ENCODE measurements at regions not wholly inside any gene's neighbourhood (a gene's known extent, or its start where the extent isn't known, plus 50 kb on each side); places are given as distances from the start of the nearest gene placed in this dataset.

DNA sequence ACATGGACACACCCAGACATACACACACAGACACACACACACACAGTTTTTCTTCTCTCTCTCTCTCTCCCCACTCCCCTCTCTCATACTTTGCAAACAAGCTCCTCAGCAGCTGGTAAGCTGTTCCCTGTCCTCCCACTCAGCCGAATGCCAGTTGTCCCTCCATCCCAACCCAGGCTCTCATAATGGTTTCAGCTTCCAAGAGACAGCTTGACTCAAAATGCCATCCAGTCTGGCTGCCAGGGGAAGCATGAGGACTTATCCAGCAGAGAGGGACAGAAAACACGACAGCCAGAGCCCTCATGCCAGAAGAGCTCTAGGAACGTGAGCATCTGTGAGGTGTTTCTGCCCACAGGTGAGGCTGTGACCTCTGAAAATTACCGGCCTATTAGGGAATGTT is 112.6 kb upstream of the SPDL1 start:
- TF ChIP-seq EP300 (IDR thresholded peaks at IDR 0.05) (no peak), POLR2A (IDR thresholded peaks at IDR 0.05) (no peak), POLR2AphosphoS5 (IDR thresholded peaks at IDR 0.05) (no peak), CTCF (IDR thresholded peaks at IDR 0.05) (no peak)
- no peak overlapping the region for H3K27ac ChIP-seq
- 94% methylated on average over 4 of the region's 4 CpGs for WGBS
- no peaks in the 10 kb centered on the region for H3K4me1 ChIP-seq
- no peak for DNase-seq (ENCODE audit: low spot score in 2 of 2)
- no peaks in the 10 kb centered on the region for H3K27me3 ChIP-seq
- no peaks in the 10 kb centered on the region for H3K36me3 ChIP-seq
- H3K4me3 ChIP-seq: no peak overlapping the region
- H3K9me3 ChIP-seq: no peaks in the 10 kb centered on the region

- Histone ChIP-seq H3K4me3 (no peak overlapping the region), H3K36me3 (no peaks in the 10 kb centered on the region), H3K27me3 (no peaks in the 10 kb centered on the region), H3K27ac (no peak overlapping the region), H3K4me1 (no peaks in the 10 kb centered on the region), H3K9me3 (no peaks in the 10 kb centered on the region)
- WGBS: 50% methylated on average over 5 of the region's 5 CpGs
- no peak for DNase-seq (ENCODE audit: low spot score in 2 of 2)
- TF ChIP-seq EP300 (IDR thresholded peaks at IDR 0.05) (no peak), POLR2AphosphoS5 (IDR thresholded peaks at IDR 0.05) (no peak)
Observed at GRCh38 chr5:169467041-169467771, 116.4 kb upstream of the SPDL1 start.

- DNase-seq (ENCODE audit: low spot score in 2 of 2): no peak
- Histone ChIP-seq H3K4me3 (no peak overlapping the region), H3K36me3 (no peaks in the 10 kb centered on the region), H3K27ac (no peak overlapping the region), H3K9me3 (no peaks in the 10 kb centered on the region), H3K4me1 (no peaks in the 10 kb centered on the region), H3K27me3 (no peaks in the 10 kb centered on the region)
- no peak for TF ChIP-seq POLR2AphosphoS5 (IDR thresholded peaks at IDR 0.05)
- no peak for TF ChIP-seq CTCF (IDR thresholded peaks at IDR 0.05)
- no peak for TF ChIP-seq EP300 (IDR thresholded peaks at IDR 0.05)
- TF ChIP-seq POLR2A (IDR thresholded peaks at IDR 0.05): no peak
- 82% methylated on average over 6 of the region's 6 CpGs for WGBS
Observed at GRCh38 chr5:169460896-169461295, 122.7 kb upstream of the SPDL1 start.

GRCh38 chr5:169460123-169460522 is 123.5 kb upstream of the SPDL1 start:
- Histone ChIP-seq H3K27me3 (no peaks in the 10 kb centered on the region), H3K4me3 (no peak overlapping the region), H3K36me3 (no peaks in the 10 kb centered on the region), H3K27ac (no peak overlapping the region), H3K9me3 (no peaks in the 10 kb centered on the region), H3K4me1 (no peaks in the 10 kb centered on the region)
- WGBS: 71% methylated on average over 1 of the region's 1 CpG
- no peak for TF ChIP-seq CTCF (IDR thresholded peaks at IDR 0.05)
- TF ChIP-seq POLR2AphosphoS5 (IDR thresholded peaks at IDR 0.05): no peak
- TF ChIP-seq EP300 (IDR thresholded peaks at IDR 0.05): no peak
- no peak for TF ChIP-seq POLR2A (IDR thresholded peaks at IDR 0.05)
- DNase-seq (ENCODE audit: low spot score in 2 of 2): no peak

DNA sequence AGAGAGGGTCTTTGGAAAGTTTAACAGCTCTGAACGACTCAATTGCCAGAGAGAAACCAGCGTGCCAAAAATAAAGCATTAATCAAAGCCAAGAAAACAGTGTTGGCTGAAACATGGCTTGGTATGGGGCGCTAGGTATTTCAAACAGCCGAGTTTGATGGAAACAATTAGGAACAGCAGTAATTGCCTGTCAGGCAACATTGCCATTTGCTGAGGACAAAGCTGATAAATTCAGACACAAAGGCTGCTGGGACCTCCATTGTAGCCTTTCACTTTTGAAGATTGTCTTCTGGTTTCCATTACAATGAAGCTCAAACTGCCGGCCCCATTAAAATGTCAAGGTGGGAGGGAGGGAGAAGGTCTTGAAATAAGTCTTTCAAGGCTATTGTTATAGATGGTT is 125.4 kb upstream of the SPDL1 start:
- no peak for DNase-seq (ENCODE audit: low spot score in 2 of 2)
- no peaks in the 10 kb centered on the region for H3K4me1 ChIP-seq
- H3K36me3 ChIP-seq: no peaks in the 10 kb centered on the region
- H3K27ac ChIP-seq: no peak overlapping the region
- TF ChIP-seq EP300 (IDR thresholded peaks at IDR 0.05) (no peak), CTCF (IDR thresholded peaks at IDR 0.05) (no peak), POLR2A (IDR thresholded peaks at IDR 0.05) (no peak), POLR2AphosphoS5 (IDR thresholded peaks at IDR 0.05) (no peak)
- no peaks in the 10 kb centered on the region for H3K27me3 ChIP-seq
- no peak overlapping the region for H3K4me3 ChIP-seq
- 27% methylated on average over 5 of the region's 5 CpGs for WGBS
- no peaks in the 10 kb centered on the region for H3K9me3 ChIP-seq

DNA sequence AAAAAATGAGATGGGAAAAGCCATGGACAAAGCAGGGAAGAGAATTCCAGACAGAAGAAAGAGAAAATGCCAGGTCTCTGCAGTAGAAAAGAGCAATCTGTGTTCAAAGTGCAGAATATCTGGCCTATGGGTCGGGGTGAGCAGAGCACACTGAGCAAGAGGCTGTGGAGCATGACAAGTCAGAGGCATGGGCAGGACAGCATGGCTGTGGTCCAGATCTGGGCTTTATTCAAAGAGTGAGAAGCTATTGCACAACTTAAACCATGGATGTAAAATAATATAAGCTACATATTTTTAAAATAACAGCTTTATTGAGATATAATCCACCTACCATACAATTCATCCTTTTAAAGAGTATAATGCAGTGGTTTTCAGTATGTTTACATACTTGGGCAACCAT is 133.1 kb upstream of the SPDL1 start:
- peak in 1 of 2 donors; percentile 62 for DNase-seq (ENCODE audit: low spot score in 2 of 2)
- no peaks in the 10 kb centered on the region for H3K36me3 ChIP-seq
- no peak overlapping the region for H3K4me3 ChIP-seq
- TF ChIP-seq EP300 (IDR thresholded peaks at IDR 0.05) (no peak), POLR2AphosphoS5 (IDR thresholded peaks at IDR 0.05) (no peak), CTCF (IDR thresholded peaks at IDR 0.05) (no peak), POLR2A (IDR thresholded peaks at IDR 0.05) (no peak)
- H3K4me1 ChIP-seq: no peaks in the 10 kb centered on the region
- no peaks in the 10 kb centered on the region for H3K9me3 ChIP-seq
- WGBS: 67% methylated on average over 1 of the region's 1 CpG
- H3K27me3 ChIP-seq: no peaks in the 10 kb centered on the region
- H3K27ac ChIP-seq: no peak overlapping the region
